Stimulated activated effector memory CD8-positive, alpha-beta T cell treated with anti-CD3 and anti-CD28 coated beads, Interleukin-12 subunit alpha, Interleukin-12 subunit beta, amount 100 ng/mL, for 72 hours (primary cell): ENCODE measurements at regions not wholly inside any gene's neighbourhood (a gene's known extent, or its start where the extent isn't known, plus 50 kb on each side); places are given as distances from the start of the nearest gene placed in this dataset.

Experiments used
- ATAC-seq: fragments of 150-1000 bp; cut with Tn5 transposase; 2 replicates; pipeline ENCODE4 v1.10.0; 2021
- DNase-seq, 2 donors: peaks; one replicate each; pipeline ENCODE4 v3.0.0; 2021 to 2022; ENCODE audit warnings: low spot score in 2 of 2
- H3K27ac Mint-ChIP-seq: one replicate; pipeline ENCODE4 v1.8.0; 2022; ENCODE audit warnings: mild to moderate bottlenecking, mixed read lengths
- H3K36me3 Mint-ChIP-seq: one replicate; pipeline ENCODE4 v1.8.0; 2022; ENCODE audit warnings: mild to moderate bottlenecking, mixed read lengths
- H3K4me1 Mint-ChIP-seq: one replicate; pipeline ENCODE4 v1.8.0; 2022; ENCODE audit warnings: mixed read lengths
- H3K4me3 Mint-ChIP-seq: one replicate; pipeline ENCODE4 v1.8.0; 2022; ENCODE audit warnings: mild to moderate bottlenecking, mixed read lengths
- H3K9me3 Mint-ChIP-seq: one replicate; pipeline ENCODE4 v1.8.0; 2022; ENCODE audit warnings: mixed read lengths

DNA sequence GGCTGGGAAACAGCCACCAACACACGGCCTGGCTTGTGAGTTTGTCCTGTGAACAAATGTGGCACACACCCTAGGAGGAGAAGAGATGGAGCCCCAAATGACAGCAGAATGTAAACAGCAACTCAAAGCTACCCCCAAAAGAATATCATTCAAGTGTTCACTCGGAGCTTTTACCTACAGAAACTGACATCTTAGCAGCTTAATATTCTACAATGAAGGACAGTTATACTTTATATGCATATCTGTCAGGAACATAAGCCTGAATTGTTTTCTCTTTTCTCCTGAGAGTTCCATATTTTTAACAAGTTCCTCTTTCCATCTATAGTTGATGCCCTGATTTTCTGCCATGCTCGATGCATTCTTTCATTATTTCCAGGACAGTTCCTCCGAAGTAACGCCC is 566.0 kb upstream of the MAP3K7 start:
- DNase-seq, result no peak
- Mint-ChIP-seq H3K9me3 (peaks cover 8% of the 10 kb centered on the region), H3K36me3 (no peaks in the 10 kb centered on the region), H3K27ac (no peak overlapping the region), H3K4me1 (no peaks in the 10 kb centered on the region), H3K4me3 (no peak overlapping the region)
- no peak for ATAC-seq

DNA sequence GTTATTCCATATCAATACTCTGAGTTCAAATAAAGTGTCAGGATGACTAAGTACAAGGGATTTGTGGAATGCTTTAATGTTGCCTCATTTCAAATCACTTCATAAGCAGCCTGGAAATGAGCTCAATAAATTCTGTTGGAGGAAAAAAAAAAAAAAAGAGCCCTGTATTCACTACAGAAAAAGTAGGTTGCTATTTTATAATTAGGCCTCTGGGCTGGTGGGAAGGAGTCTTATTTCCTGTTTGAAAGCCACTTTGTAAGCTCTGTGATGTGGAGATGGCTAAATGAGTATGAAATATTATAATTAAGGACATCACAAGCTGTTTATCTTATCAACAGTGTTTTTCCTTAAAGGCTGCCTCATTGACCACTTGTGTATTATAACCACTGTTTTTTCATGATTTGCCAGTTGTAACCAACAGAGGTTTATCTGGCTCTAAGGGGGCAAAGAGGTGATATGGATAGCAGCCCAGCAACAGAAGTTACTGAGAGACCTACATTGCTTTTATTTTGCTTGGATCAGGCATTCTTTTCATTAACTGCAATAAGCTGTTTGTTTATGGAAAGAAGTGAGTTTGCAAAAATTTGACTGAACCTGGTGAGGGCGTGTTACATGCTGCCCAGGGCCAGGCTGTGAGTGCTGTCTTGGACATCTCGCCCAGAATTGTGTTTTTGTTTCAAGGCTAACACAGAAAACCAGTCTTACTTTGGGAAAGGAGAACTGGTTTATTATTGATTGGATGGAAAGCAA is 563.3 kb upstream of the MAP3K7 start:
- H3K4me3 Mint-ChIP-seq, result no peak overlapping the region
- H3K27ac Mint-ChIP-seq, result no peak overlapping the region
- peaks cover 15% of the 10 kb centered on the region for H3K9me3 Mint-ChIP-seq
- H3K36me3 Mint-ChIP-seq, result no peaks in the 10 kb centered on the region
- DNase-seq (no peak), ATAC-seq (no peak)
- no peaks in the 10 kb centered on the region for H3K4me1 Mint-ChIP-seq

DNA sequence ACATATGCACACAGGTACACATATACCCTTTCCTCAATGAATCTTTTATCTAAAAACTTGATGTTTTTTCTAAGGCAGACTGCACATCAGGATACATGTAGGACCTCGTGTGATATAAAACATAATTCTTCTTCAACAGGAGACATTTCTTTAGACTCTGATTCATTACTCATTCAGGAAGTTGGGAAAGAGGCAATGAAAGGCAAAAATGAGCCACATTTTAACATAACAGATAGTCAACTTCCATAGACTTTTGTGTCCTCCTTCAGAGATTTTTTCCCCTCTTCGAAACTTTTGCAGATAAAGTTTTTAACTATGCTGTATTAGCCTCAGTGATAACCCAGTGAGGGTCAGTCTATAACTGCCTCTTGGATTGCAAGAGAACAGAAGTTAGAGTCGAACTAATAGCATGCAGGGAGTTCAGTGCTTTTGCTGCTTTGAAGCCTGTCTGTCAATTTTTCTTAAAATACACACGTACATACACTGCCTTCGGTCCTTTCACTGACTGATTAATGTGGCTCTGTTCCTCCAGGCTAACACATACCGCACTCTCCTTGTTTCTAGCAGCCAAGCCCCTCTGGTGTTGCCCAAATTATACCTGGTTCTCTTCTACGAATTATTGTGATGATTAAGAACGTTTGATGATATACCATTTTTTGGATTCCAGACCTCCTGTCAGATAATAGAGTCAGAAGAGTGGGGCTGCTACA is 562.5 kb upstream of the MAP3K7 start:
- DNase-seq (no peak), ATAC-seq (no peak)
- no peaks in the 10 kb centered on the region for H3K4me1 Mint-ChIP-seq
- no peak overlapping the region for H3K27ac Mint-ChIP-seq
- H3K4me3 Mint-ChIP-seq, result no peak overlapping the region
- no peaks in the 10 kb centered on the region for H3K36me3 Mint-ChIP-seq
- H3K9me3 Mint-ChIP-seq, result peaks cover 15% of the 10 kb centered on the region

DNA sequence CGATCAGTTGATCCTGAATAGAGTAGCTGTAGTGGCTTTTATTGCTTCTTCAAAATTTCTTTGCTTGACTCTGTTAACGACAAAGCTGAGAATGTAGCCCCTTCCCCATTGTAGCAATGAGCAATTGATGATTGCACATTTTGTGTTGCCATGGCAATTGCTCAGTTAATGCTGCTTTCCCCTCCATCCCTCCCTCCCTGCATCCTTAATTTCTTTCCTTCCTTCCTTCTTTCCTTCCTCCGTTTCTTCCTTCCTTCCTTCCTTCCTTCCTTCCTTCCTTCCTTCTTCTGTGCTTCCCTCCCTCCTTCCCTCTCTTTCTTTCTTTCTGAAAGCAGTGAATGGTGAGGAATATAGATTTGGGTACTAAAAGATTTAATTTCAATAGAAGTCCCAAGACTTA is 557.3 kb upstream of the MAP3K7 start:
- no peaks in the 10 kb centered on the region for H3K36me3 Mint-ChIP-seq
- no peak for DNase-seq
- peaks cover 13% of the 10 kb centered on the region for H3K9me3 Mint-ChIP-seq
- no peak overlapping the region for H3K27ac Mint-ChIP-seq
- H3K4me3 Mint-ChIP-seq, result no peak overlapping the region
- no peak for ATAC-seq
- no peaks in the 10 kb centered on the region for H3K4me1 Mint-ChIP-seq

GRCh38 chr6:91142154-91142553 is 555.3 kb upstream of the MAP3K7 start:
- no peaks in the 10 kb centered on the region for H3K4me1 Mint-ChIP-seq
- peaks cover 9% of the 10 kb centered on the region for H3K9me3 Mint-ChIP-seq
- DNase-seq, result no peak
- no peaks in the 10 kb centered on the region for H3K36me3 Mint-ChIP-seq
- no peak overlapping the region for H3K4me3 Mint-ChIP-seq
- ATAC-seq, result no peak
- H3K27ac Mint-ChIP-seq, result no peak overlapping the region

DNA sequence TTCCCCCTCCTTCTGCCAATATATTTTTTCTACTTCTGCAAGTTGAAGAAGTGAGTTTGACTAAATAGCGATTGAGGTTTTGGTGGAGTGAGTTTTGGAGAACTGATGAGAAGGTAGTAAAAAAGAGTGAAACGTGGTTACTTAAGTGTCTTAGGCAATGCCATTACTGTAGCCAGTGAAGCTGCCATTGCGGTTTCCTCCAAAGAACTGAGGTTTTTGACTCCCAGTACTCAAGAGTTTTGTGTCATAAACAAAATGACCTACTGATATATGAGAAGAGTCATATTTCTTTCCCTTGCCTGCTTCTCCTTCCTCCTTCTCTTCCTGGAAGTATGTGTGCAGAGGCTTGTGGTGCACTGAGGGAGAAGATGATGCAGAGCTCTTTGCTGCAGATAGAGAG is 554.5 kb upstream of the MAP3K7 start:
- Mint-ChIP-seq H3K36me3 (no peaks in the 10 kb centered on the region), H3K27ac (no peak overlapping the region), H3K4me3 (no peak overlapping the region), H3K9me3 (peaks cover 5% of the 10 kb centered on the region), H3K4me1 (no peaks in the 10 kb centered on the region)
- no peak for ATAC-seq
- DNase-seq, result no peak

GRCh38 chr6:91140449-91140848 is 553.6 kb upstream of the MAP3K7 start:
- Mint-ChIP-seq H3K27ac (no peak overlapping the region), H3K4me1 (no peaks in the 10 kb centered on the region), H3K36me3 (no peaks in the 10 kb centered on the region), H3K4me3 (no peak overlapping the region), H3K9me3 (peaks cover 4% of the 10 kb centered on the region)
- DNase-seq (no peak), ATAC-seq (no peak)

- H3K27ac Mint-ChIP-seq, result no peak overlapping the region
- H3K4me1 Mint-ChIP-seq, result no peaks in the 10 kb centered on the region
- no peak overlapping the region for H3K4me3 Mint-ChIP-seq
- DNase-seq, result no peak
- ATAC-seq, result no peak
- peaks cover 5% of the 10 kb centered on the region for H3K9me3 Mint-ChIP-seq
- no peaks in the 10 kb centered on the region for H3K36me3 Mint-ChIP-seq
Observed at GRCh38 chr6:91137286-91137685, 550.4 kb upstream of the MAP3K7 start.

DNA sequence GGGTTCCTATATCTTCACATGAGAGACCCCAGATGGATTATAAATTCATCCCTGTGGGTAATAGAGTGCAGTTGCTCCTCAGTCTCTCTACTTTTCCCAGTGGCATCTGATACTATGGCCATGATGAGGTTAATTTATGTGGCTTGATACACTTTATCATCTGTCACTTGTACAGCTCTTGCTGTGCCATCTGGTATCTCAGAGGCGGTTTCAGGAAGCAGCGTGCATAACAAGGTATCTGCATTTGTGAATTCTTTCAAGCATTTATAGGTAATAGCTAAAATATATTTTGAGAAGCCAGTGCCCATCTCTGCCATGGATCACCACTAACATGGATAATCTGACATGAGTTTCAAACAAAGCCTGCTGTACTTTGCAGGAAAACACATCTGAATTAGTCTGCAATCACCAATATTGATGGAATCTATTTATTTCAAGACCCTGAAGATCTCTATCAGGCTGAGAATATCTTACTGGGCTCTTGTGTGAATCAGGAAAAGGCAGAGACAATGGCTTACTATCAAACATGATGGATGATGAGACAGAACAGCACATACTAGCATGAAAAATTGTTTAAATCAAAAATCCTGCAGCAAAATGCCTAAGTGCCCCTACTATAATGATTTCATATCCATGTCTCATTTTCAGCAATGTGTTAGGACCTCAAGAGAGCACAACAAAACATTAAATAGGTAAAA is 548.7 kb upstream of the MAP3K7 start:
- Mint-ChIP-seq H3K27ac (no peak overlapping the region), H3K36me3 (no peaks in the 10 kb centered on the region), H3K4me3 (no peak overlapping the region), H3K4me1 (no peaks in the 10 kb centered on the region), H3K9me3 (peaks cover 5% of the 10 kb centered on the region)
- DNase-seq (no peak), ATAC-seq (no peak)

GRCh38 chr6:91132461-91132860 is 545.6 kb upstream of the MAP3K7 start:
- H3K27ac Mint-ChIP-seq, result no peak overlapping the region
- H3K4me1 Mint-ChIP-seq, result no peaks in the 10 kb centered on the region
- DNase-seq, result no peak

GRCh38 chr6:91130126-91130525 is 543.3 kb upstream of the MAP3K7 start:
- Mint-ChIP-seq H3K4me1 (no peaks in the 10 kb centered on the region), H3K4me3 (no peak overlapping the region), H3K27ac (no peak overlapping the region), H3K9me3 (peaks cover 3% of the 10 kb centered on the region), H3K36me3 (no peaks in the 10 kb centered on the region)
- no peak for DNase-seq
- no peak for ATAC-seq

More at GRCh38 chr6:91132461-91132860, 545.6 kb upstream of the MAP3K7 start:
- Mint-ChIP-seq H3K9me3 (peaks cover 5% of the 10 kb centered on the region), H3K36me3 (no peaks in the 10 kb centered on the region), H3K4me3 (no peak overlapping the region)
- ATAC-seq, result no peak

DNA sequence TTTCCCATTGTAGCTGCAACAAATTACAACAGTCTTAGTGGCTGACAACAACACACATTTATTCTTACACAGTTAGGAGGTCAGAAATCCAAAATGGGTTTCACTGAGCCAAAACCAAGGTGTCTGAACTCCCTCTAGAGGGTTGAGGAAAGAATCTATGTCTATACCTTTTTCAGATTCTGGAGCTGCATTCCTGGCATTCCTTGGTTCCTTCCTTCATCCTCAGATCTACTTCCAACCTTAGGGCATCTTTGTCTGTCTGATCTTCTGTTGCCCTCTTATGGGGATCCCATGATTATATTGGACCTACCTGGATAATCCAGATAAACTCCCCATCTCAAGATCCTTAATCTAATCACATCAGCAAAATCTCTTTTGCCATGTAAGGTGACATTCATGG is 540.9 kb upstream of the MAP3K7 start:
- H3K9me3 Mint-ChIP-seq, result peaks cover 2% of the 10 kb centered on the region
- ATAC-seq (no peak), DNase-seq (no peak)
- no peak overlapping the region for H3K4me3 Mint-ChIP-seq
- no peaks in the 10 kb centered on the region for H3K4me1 Mint-ChIP-seq
- H3K27ac Mint-ChIP-seq, result no peak overlapping the region
- no peaks in the 10 kb centered on the region for H3K36me3 Mint-ChIP-seq

DNA sequence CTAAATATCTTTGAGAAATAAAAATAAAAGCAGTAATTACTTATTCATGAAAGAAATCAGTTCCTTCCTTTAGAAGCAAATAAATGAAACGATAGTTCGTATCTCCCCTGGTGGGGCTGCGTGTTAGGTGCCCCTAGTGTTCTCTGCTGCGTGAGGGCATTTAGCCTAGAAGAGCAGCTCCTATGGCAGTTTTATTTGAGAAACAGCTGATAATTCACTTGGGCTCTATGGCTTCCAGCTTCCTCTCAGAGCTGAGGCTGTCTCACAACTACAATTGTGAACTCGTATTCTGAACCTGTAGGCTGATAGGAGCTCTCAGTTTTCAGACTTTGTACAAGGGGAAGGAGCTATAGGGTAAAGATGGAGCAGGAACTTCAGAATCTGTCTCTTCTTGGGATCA is 540.0 kb upstream of the MAP3K7 start:
- no peak for ATAC-seq
- no peak for DNase-seq
- Mint-ChIP-seq H3K27ac (no peak overlapping the region), H3K36me3 (no peaks in the 10 kb centered on the region), H3K9me3 (no peaks in the 10 kb centered on the region), H3K4me1 (no peaks in the 10 kb centered on the region), H3K4me3 (no peak overlapping the region)

- Mint-ChIP-seq H3K36me3 (no peaks in the 10 kb centered on the region), H3K27ac (no peak overlapping the region)
- DNase-seq, result no peak
Observed at GRCh38 chr6:91117550-91117949, 530.7 kb upstream of the MAP3K7 start.

GRCh38 chr6:91114123-91114708 is 527.3 kb upstream of the MAP3K7 start:
- H3K27ac Mint-ChIP-seq, result no peak overlapping the region
- H3K4me1 Mint-ChIP-seq, result no peaks in the 10 kb centered on the region
- ATAC-seq, result no peak
- DNase-seq, result no peak
- no peak overlapping the region for H3K4me3 Mint-ChIP-seq
- no peaks in the 10 kb centered on the region for H3K36me3 Mint-ChIP-seq
- H3K9me3 Mint-ChIP-seq, result peaks cover 5% of the 10 kb centered on the region

More at GRCh38 chr6:91117550-91117949, 530.7 kb upstream of the MAP3K7 start:
- no peak overlapping the region for H3K4me3 Mint-ChIP-seq
- ATAC-seq, result no peak
- peaks cover 5% of the 10 kb centered on the region for H3K9me3 Mint-ChIP-seq
- H3K4me1 Mint-ChIP-seq, result no peaks in the 10 kb centered on the region
